ENCODE measurements at regions not wholly inside any gene's neighbourhood (a gene's known extent, or its start where the extent isn't known, plus 50 kb on each side); places are given as distances from the start of the nearest gene placed in this dataset.

DNA sequence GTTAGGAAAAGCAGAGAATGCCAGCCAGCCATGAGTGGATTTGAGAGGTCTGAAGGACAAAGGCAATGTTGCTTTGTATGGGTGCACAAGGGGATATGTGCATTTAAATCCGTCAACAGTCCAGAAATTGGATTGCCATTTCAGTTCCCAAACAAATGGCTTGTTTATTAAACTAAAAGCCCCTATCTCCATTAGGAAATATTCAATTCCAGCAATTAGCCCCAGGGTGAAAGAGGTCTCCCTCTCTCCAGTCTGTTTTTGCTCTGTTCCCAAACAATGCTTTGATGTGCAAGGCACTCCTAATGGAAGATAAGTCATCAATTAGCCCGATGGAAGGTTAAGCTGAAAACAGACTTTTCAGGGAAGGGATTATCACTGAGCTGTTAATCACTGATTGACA lies 101.3 kb downstream of the C9orf152 start:
- no peak for ATAC-seq
- H3K9me3 Mint-ChIP-seq, result no peaks in the 10 kb centered on the region

More for the DNA sequence above, 101.3 kb downstream of the C9orf152 start:
- peaks cover 74% of the 10 kb centered on the region for H3K4me1 Mint-ChIP-seq
- H3K36me3 Mint-ChIP-seq, result no peaks in the 10 kb centered on the region
- DNase-seq (ENCODE audit: low spot score), result no peak
- no peak overlapping the region for H3K4me3 Mint-ChIP-seq
- H3K27ac Mint-ChIP-seq, result no peak overlapping the region
- CTCF ChIA-PET, result no interaction called here
- no peaks in the 10 kb centered on the region for H3K27me3 Mint-ChIP-seq (ENCODE audit: low read depth)
- TF ChIP-seq, protein P1, sequence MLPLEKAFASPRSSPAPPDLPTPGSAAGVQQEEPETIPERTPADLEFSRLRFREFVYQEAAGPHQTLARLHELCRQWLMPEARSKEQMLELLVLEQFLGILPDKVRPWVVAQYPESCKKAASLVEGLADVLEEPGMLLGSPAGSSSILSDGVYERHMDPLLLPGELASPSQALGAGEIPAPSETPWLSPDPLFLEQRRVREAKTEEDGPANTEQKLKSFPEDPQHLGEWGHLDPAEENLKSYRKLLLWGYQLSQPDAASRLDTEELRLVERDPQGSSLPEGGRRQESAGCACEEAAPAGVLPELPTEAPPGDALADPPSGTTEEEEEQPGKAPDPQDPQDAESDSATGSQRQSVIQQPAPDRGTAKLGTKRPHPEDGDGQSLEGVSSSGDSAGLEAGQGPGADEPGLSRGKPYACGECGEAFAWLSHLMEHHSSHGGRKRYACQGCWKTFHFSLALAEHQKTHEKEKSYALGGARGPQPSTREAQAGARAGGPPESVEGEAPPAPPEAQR (CRISPR knock-in tag; IDR thresholded peaks at IDR 0.05), result no peak
- TF ChIP-seq NFATC4 (CRISPR knock-in tag; IDR thresholded peaks at IDR 0.05) (no peak), ZBTB21 (CRISPR knock-in tag; IDR thresholded peaks at IDR 0.05; ENCODE audit: borderline replicate concordance) (no peak), ZNF219 (CRISPR knock-in tag; IDR thresholded peaks at IDR 0.05; ENCODE audit: borderline replicate concordance) (no peak), ETV6 (CRISPR knock-in tag; IDR thresholded peaks at IDR 0.05) (no peak), JUN (CRISPR knock-in tag; IDR thresholded peaks at IDR 0.05) (no peak), SMAD3 (CRISPR knock-in tag; IDR thresholded peaks at IDR 0.05; ENCODE audit: borderline replicate concordance) (no peak), ATF1 (CRISPR knock-in tag; IDR thresholded peaks at IDR 0.05) (no peak)
- TF ChIP-seq, protein P2, sequence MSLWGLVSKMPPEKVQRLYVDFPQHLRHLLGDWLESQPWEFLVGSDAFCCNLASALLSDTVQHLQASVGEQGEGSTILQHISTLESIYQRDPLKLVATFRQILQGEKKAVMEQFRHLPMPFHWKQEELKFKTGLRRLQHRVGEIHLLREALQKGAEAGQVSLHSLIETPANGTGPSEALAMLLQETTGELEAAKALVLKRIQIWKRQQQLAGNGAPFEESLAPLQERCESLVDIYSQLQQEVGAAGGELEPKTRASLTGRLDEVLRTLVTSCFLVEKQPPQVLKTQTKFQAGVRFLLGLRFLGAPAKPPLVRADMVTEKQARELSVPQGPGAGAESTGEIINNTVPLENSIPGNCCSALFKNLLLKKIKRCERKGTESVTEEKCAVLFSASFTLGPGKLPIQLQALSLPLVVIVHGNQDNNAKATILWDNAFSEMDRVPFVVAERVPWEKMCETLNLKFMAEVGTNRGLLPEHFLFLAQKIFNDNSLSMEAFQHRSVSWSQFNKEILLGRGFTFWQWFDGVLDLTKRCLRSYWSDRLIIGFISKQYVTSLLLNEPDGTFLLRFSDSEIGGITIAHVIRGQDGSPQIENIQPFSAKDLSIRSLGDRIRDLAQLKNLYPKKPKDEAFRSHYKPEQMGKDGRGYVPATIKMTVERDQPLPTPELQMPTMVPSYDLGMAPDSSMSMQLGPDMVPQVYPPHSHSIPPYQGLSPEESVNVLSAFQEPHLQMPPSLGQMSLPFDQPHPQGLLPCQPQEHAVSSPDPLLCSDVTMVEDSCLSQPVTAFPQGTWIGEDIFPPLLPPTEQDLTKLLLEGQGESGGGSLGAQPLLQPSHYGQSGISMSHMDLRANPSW (CRISPR knock-in tag; conservative IDR thresholded peaks at IDR 0.05; ENCODE audit: low read depth), result no peak
- TF ChIP-seq, protein P3, sequence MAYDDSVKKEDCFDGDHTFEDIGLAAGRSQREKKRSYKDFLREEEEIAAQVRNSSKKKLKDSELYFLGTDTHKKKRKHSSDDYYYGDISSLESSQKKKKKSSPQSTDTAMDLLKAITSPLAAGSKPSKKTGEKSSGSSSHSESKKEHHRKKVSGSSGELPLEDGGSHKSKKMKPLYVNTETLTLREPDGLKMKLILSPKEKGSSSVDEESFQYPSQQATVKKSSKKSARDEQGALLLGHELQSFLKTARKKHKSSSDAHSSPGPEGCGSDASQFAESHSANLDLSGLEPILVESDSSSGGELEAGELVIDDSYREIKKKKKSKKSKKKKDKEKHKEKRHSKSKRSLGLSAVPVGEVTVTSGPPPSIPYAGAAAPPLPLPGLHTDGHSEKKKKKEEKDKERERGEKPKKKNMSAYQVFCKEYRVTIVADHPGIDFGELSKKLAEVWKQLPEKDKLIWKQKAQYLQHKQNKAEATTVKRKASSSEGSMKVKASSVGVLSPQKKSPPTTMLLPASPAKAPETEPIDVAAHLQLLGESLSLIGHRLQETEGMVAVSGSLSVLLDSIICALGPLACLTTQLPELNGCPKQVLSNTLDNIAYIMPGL (CRISPR knock-in tag; IDR thresholded peaks at IDR 0.05), result no peak
- TF ChIP-seq, protein P4, sequence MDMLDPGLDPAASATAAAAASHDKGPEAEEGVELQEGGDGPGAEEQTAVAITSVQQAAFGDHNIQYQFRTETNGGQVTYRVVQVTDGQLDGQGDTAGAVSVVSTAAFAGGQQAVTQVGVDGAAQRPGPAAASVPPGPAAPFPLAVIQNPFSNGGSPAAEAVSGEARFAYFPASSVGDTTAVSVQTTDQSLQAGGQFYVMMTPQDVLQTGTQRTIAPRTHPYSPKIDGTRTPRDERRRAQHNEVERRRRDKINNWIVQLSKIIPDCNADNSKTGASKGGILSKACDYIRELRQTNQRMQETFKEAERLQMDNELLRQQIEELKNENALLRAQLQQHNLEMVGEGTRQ (CRISPR knock-in tag; IDR thresholded peaks at IDR 0.05), result no peak
- TF ChIP-seq, protein P5, sequence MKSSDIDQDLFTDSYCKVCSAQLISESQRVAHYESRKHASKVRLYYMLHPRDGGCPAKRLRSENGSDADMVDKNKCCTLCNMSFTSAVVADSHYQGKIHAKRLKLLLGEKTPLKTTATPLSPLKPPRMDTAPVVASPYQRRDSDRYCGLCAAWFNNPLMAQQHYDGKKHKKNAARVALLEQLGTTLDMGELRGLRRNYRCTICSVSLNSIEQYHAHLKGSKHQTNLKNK (CRISPR knock-in tag; IDR thresholded peaks at IDR 0.05), result no peak
- TF ChIP-seq, protein P6, sequence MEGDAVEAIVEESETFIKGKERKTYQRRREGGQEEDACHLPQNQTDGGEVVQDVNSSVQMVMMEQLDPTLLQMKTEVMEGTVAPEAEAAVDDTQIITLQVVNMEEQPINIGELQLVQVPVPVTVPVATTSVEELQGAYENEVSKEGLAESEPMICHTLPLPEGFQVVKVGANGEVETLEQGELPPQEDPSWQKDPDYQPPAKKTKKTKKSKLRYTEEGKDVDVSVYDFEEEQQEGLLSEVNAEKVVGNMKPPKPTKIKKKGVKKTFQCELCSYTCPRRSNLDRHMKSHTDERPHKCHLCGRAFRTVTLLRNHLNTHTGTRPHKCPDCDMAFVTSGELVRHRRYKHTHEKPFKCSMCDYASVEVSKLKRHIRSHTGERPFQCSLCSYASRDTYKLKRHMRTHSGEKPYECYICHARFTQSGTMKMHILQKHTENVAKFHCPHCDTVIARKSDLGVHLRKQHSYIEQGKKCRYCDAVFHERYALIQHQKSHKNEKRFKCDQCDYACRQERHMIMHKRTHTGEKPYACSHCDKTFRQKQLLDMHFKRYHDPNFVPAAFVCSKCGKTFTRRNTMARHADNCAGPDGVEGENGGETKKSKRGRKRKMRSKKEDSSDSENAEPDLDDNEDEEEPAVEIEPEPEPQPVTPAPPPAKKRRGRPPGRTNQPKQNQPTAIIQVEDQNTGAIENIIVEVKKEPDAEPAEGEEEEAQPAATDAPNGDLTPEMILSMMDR (IDR thresholded peaks at IDR 0.05), result no peak
- TF ChIP-seq, protein P7, sequence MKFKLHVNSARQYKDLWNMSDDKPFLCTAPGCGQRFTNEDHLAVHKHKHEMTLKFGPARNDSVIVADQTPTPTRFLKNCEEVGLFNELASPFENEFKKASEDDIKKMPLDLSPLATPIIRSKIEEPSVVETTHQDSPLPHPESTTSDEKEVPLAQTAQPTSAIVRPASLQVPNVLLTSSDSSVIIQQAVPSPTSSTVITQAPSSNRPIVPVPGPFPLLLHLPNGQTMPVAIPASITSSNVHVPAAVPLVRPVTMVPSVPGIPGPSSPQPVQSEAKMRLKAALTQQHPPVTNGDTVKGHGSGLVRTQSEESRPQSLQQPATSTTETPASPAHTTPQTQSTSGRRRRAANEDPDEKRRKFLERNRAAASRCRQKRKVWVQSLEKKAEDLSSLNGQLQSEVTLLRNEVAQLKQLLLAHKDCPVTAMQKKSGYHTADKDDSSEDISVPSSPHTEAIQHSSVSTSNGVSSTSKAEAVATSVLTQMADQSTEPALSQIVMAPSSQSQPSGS (CRISPR knock-in tag; IDR thresholded peaks at IDR 0.05; ENCODE audit: borderline replicate concordance, low read depth), result no peak
- TF ChIP-seq, protein P8, sequence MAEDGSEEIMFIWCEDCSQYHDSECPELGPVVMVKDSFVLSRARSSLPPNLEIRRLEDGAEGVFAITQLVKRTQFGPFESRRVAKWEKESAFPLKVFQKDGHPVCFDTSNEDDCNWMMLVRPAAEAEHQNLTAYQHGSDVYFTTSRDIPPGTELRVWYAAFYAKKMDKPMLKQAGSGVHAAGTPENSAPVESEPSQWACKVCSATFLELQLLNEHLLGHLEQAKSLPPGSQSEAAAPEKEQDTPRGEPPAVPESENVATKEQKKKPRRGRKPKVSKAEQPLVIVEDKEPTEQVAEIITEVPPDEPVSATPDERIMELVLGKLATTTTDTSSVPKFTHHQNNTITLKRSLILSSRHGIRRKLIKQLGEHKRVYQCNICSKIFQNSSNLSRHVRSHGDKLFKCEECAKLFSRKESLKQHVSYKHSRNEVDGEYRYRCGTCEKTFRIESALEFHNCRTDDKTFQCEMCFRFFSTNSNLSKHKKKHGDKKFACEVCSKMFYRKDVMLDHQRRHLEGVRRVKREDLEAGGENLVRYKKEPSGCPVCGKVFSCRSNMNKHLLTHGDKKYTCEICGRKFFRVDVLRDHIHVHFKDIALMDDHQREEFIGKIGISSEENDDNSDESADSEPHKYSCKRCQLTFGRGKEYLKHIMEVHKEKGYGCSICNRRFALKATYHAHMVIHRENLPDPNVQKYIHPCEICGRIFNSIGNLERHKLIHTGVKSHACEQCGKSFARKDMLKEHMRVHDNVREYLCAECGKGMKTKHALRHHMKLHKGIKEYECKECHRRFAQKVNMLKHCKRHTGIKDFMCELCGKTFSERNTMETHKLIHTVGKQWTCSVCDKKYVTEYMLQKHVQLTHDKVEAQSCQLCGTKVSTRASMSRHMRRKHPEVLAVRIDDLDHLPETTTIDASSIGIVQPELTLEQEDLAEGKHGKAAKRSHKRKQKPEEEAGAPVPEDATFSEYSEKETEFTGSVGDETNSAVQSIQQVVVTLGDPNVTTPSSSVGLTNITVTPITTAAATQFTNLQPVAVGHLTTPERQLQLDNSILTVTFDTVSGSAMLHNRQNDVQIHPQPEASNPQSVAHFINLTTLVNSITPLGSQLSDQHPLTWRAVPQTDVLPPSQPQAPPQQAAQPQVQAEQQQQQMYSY (CRISPR knock-in tag; IDR thresholded peaks at IDR 0.05), result no peak
- TF ChIP-seq, protein P9, sequence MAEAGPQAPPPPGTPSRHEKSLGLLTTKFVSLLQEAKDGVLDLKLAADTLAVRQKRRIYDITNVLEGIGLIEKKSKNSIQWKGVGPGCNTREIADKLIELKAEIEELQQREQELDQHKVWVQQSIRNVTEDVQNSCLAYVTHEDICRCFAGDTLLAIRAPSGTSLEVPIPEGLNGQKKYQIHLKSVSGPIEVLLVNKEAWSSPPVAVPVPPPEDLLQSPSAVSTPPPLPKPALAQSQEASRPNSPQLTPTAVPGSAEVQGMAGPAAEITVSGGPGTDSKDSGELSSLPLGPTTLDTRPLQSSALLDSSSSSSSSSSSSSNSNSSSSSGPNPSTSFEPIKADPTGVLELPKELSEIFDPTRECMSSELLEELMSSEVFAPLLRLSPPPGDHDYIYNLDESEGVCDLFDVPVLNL (CRISPR knock-in tag; IDR thresholded peaks at IDR 0.05; ENCODE audit: borderline replicate concordance, low read depth), result no peak
- POLR2A ChIA-PET, result interaction anchor here (0.7 kb wide), 1 partner anchor 38 kb away, joined by 3 read pairs; no protein-coding TSS in a partner anchor

Data from WTC11 (cell line).